Thyroid gland (tissue), 4 donors: ENCODE measurements at regions not wholly inside any gene's neighbourhood (a gene's known extent, or its start where the extent isn't known, plus 50 kb on each side); places are given as distances from the start of the nearest gene placed in this dataset.

Experiments used
- POLR2A ChIP-seq, 2 donors: fragments of 450-650 bp; IDR thresholded peaks; one replicate each; pipeline ENCODE4 v1.6.1; 2017; ENCODE audit warnings: antibody characterized with exemption in 2 of 2, mild to moderate bottlenecking in 2 of 2, moderate library complexity in 1 of 2
- TF ChIP-seq, protein P1 (sequence below), 6 experiments: fragments of 200-600 bp in 3 of 6; fragments of 450-650 bp in 3 of 6; sonication (generic) in 3 of 6; IDR thresholded peaks; one replicate each; pipeline ENCODE4 v1.5.1; 2016 to 2019; ENCODE audit warnings: antibody characterized with exemption in 6 of 6, mild to moderate bottlenecking in 2 of 6, inconsistent platforms in 1 of 6, moderate library complexity in 1 of 6

DNA sequence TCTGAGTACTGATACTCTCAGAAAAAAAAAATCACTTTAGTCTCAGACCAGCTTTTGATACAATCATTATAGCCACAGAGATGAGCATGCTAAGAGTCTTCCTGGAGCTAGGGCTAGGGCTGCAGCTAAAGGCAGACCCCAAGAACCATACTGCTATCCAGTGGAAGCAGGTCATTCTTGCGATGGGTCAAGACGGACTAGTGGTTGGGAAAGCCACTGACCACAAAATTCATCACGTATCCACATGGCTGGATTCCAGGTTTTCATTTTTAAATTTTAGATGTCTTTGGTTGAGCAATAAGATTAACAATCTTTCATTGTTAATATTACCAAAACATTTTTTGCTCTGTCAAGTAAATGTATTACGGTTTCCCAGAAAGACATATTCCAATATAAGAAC, 598.1 kb downstream of the DNAH5 start:
- TF ChIP-seq, protein P1, sequence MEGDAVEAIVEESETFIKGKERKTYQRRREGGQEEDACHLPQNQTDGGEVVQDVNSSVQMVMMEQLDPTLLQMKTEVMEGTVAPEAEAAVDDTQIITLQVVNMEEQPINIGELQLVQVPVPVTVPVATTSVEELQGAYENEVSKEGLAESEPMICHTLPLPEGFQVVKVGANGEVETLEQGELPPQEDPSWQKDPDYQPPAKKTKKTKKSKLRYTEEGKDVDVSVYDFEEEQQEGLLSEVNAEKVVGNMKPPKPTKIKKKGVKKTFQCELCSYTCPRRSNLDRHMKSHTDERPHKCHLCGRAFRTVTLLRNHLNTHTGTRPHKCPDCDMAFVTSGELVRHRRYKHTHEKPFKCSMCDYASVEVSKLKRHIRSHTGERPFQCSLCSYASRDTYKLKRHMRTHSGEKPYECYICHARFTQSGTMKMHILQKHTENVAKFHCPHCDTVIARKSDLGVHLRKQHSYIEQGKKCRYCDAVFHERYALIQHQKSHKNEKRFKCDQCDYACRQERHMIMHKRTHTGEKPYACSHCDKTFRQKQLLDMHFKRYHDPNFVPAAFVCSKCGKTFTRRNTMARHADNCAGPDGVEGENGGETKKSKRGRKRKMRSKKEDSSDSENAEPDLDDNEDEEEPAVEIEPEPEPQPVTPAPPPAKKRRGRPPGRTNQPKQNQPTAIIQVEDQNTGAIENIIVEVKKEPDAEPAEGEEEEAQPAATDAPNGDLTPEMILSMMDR (IDR thresholded peaks at IDR 0.05) = no peak
- TF ChIP-seq POLR2A (IDR thresholded peaks at IDR 0.05) = no peak
